ENCODE measurements at regions not wholly inside any gene's neighbourhood (a gene's known extent, or its start where the extent isn't known, plus 50 kb on each side); places are given as distances from the start of the nearest gene placed in this dataset.
"Not testable (repeated sequence)": the region's sequence is repeated elsewhere in the genome, so short reads cannot be mapped to it uniquely, and the experiment has no call there.

- H3K9ac ChIP-seq (replicated peaks in 1 of 4; ENCODE audit: extremely low read depth in 1 of 4, low read depth in 3 of 4, low read length in 3 of 4); H3K23ac ChIP-seq (ENCODE audit: insufficient read length); H2BK120ac ChIP-seq (replicated peaks; ENCODE audit: low read depth, low read length); H3K79me2 ChIP-seq (ENCODE audit: control insufficient read depth in 1 of 2, insufficient read depth in 2 of 2, low read length in 2 of 2); H3K27ac ChIP-seq (ENCODE audit: low read depth, low read length); H3K4me1 ChIP-seq (replicated peaks in 1 of 4; ENCODE audit: control insufficient read depth in 3 of 4, insufficient read depth in 4 of 4, low read length in 3 of 4); H4K8ac ChIP-seq (ENCODE audit: extremely low read depth, insufficient read depth, low read length); H2AFZ ChIP-seq (ENCODE audit: low read length); H3K36me3 ChIP-seq (ENCODE audit: control insufficient read depth in 2 of 4, insufficient read depth in 4 of 4, low read length in 3 of 4); FAIRE-seq; H3K18ac ChIP-seq (ENCODE audit: extremely low read depth, low read length); H3K4ac ChIP-seq (replicated peaks; ENCODE audit: insufficient read length, low read depth, low read length); H2BK12ac ChIP-seq (ENCODE audit: low read depth, low read length); H3K23me2 ChIP-seq (ENCODE audit: low read depth, low read length); H2AK5ac ChIP-seq (ENCODE audit: low read depth, low read length); H2BK20ac ChIP-seq (ENCODE audit: low read length); CTCF ChIA-PET (ENCODE audit: partially characterized antibody); H3K27me3 ChIP-seq (replicated peaks in 1 of 4; ENCODE audit: control insufficient read depth in 3 of 4, extremely low read depth in 1 of 4, insufficient read depth in 3 of 4, low read length in 3 of 4); H4K5ac ChIP-seq (ENCODE audit: insufficient read length, low read depth, low read length); H4K20me1 ChIP-seq (replicated peaks in 1 of 2; ENCODE audit: control insufficient read depth in 1 of 2, insufficient read depth in 2 of 2, low read length in 2 of 2); H4K91ac ChIP-seq (replicated peaks; ENCODE audit: insufficient read length, low read length); H3K4me2 ChIP-seq (ENCODE audit: insufficient read depth in 1 of 2, low read depth in 2 of 2, low read length in 2 of 2); H3K4me3 ChIP-seq (ENCODE audit: extremely low read depth in 1 of 4, insufficient read depth in 2 of 4, low read depth in 3 of 4, low read length in 4 of 4); H2BK5ac ChIP-seq (ENCODE audit: low read depth, low read length); H3K9me3 ChIP-seq (ENCODE audit: insufficient read depth in 2 of 2, low read depth in 1 of 2, low read length in 1 of 2); H2BK15ac ChIP-seq (ENCODE audit: low read length); DNase-seq (ENCODE audit: low read depth in 1 of 2, low spot score in 2 of 2); H3K56ac ChIP-seq (replicated peaks; ENCODE audit: insufficient read length, low read depth, low read length); H3K14ac ChIP-seq (ENCODE audit: insufficient read length); H3K79me1 ChIP-seq (ENCODE audit: low read depth, low read length): not testable (repeated sequence)
- POLR2A ChIA-PET (ENCODE audit: partially characterized antibody) = interaction anchor here (0.7 kb wide), 1 partner anchor 8 kb away, joined by 3 read pairs; no protein-coding TSS in a partner anchor
- WGBS, 2 experiments (ENCODE audit: extremely low coverage in 1 of 2, insufficient coverage in 1 of 2, insufficient read length in 1 of 2, insufficient replicate concordance in 2 of 2, low coverage in 1 of 2, low lambda C conversion rate in 2 of 2, missing lambda C conversion rate in 1 of 2) = 92% methylated on average over 1 of the region's 1 CpG; no CpG with 5 or more reads in 1 of the 2 experiments
Measured at GRCh38 chr3:130594749-130595148, 77.8 kb downstream of the COL6A6 start.

All from H1 (cell line).